ENCODE measurements at regions not wholly inside any gene's neighbourhood (a gene's known extent, or its start where the extent isn't known, plus 50 kb on each side); places are given as distances from the start of the nearest gene placed in this dataset.

DNA sequence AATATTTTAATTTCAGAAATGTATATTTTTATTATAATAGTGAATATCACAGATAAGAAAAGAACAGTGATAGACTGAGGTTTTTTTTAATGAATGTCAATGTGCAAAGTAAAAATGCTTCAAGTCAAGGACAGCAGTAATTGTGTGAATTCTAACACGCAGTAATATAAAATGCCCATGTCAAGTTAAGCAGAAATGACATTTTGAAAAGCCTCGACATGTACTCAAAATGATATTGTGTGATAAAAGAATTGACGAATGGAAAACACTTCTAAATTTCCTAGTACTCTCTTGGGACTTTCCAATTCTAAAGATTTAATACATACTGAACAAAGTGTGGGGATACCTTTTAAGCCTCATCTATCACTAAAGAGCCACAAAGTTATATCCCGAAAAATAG lies 172.6 kb downstream of the SLITRK6 start:
- no peak for TF ChIP-seq POLR2A (IDR thresholded peaks at IDR 0.05)
- TF ChIP-seq POLR2AphosphoS5 (IDR thresholded peaks at IDR 0.05): no peak

Data from breast epithelium (tissue), 3 donors.